CD4-positive, alpha-beta memory T cell (primary cell): ENCODE measurements at regions not wholly inside any gene's neighbourhood (a gene's known extent, or its start where the extent isn't known, plus 50 kb on each side); places are given as distances from the start of the nearest gene placed in this dataset.

Experiments
- CTCF ChIA-PET: fragments of 350-600 bp; sonication (Branson Sonifier 250); formaldehyde crosslinking; loops from one replicate; lab custom pipeline; 2021; ENCODE audit warnings: inconsistent platforms; ENCODE audit not compliant: partially characterized antibody; lab: Charles Lee
- POLR2A ChIA-PET: fragments of 350-600 bp; sonication (Branson Sonifier 250); formaldehyde crosslinking; loops from one replicate; lab custom pipeline; 2021; ENCODE audit not compliant: partially characterized antibody; lab: Charles Lee
- DNase-seq, 5 donors: peaks; one replicate each; pipeline versions ENCODE4 v3.0.0 to v3.0.0-alpha.2; 2020 to 2022; ENCODE audit warnings: mixed read lengths in 1 of 5
- H3K27ac ChIP-seq: one replicate; pipeline ENCODE4 v1.7.0; 2013; ENCODE audit warnings: low read depth, low read length
- H3K27me3 ChIP-seq: 2 replicates; pipeline ENCODE4 v1.7.0; 2013; ENCODE audit warnings: mild to moderate bottlenecking, low read length, moderate library complexity; ENCODE audit not compliant: insufficient read depth
- H3K36me3 ChIP-seq: 2 replicates; pipeline ENCODE4 v1.7.0; 2013; ENCODE audit warnings: mild to moderate bottlenecking, low read length, moderate library complexity; ENCODE audit not compliant: insufficient read depth
- H3K4me1 ChIP-seq: 2 replicates; pipeline ENCODE4 v1.7.0; 2013; ENCODE audit warnings: mild to moderate bottlenecking, low read length, moderate library complexity; ENCODE audit not compliant: insufficient read depth
- H3K4me3 ChIP-seq, 2 donors: one replicate each; pipeline ENCODE4 v1.7.0; 2013; ENCODE audit warnings: low read length in 2 of 2, mild to moderate bottlenecking in 1 of 2
- H3K9me3 ChIP-seq, 2 donors: one replicate each; pipeline ENCODE4 v1.7.0; 2013; ENCODE audit warnings: low read length in 2 of 2, control low read depth in 1 of 2; ENCODE audit not compliant: control insufficient read depth in 1 of 2
- H3K27ac Mint-ChIP-seq, 7 donors: one replicate each; pipeline ENCODE4 v1.8.0; 2020 to 2021; ENCODE audit warnings: mixed read lengths in 7 of 7, mild to moderate bottlenecking in 6 of 7, inconsistent platforms in 3 of 7, moderate library complexity in 3 of 7
- H3K27me3 Mint-ChIP-seq, 2 donors: one replicate each; pipeline ENCODE4 v1.8.0; 2020 to 2021; ENCODE audit warnings: mixed read lengths in 2 of 2
- H3K36me3 Mint-ChIP-seq, 2 donors: one replicate each; pipeline ENCODE4 v1.8.0; 2020 to 2021; ENCODE audit warnings: mixed read lengths in 2 of 2, inconsistent platforms in 1 of 2, mild to moderate bottlenecking in 1 of 2
- H3K4me1 Mint-ChIP-seq, 4 donors: one replicate each; pipeline ENCODE4 v1.8.0; 2020 to 2021; ENCODE audit warnings: mixed read lengths in 4 of 4, mild to moderate bottlenecking in 1 of 4
- H3K4me3 Mint-ChIP-seq, 8 donors: one replicate each; pipeline ENCODE4 v1.8.0; 2020 to 2021; ENCODE audit warnings: mixed read lengths in 8 of 8, mild to moderate bottlenecking in 7 of 8, moderate library complexity in 6 of 8, inconsistent platforms in 3 of 8
- H3K9me3 Mint-ChIP-seq, 8 donors: one replicate each; pipeline ENCODE4 v1.8.0; 2020 to 2021; ENCODE audit warnings: mixed read lengths in 8 of 8, mild to moderate bottlenecking in 5 of 8, inconsistent platforms in 3 of 8, moderate library complexity in 1 of 8
- intact Hi-C: fragments of 100-400 bp; cut with micrococcal nuclease; formaldehyde crosslinking; loops from one replicate; pipeline ENCODE4 v1.15.1; 2023

GRCh38 chr14:34347683-34348082 lies 114.4 kb downstream of the SPTSSA start:
- Mint-ChIP-seq H3K27ac (no peak overlapping the region), H3K9me3 (no peaks in the 10 kb centered on the region), H3K4me1 (peaks cover 0 to 1% (median 0%) of the 10 kb centered on the region in 4 donors), H3K36me3 (no peaks in the 10 kb centered on the region), H3K27me3 (no peaks in the 10 kb centered on the region), H3K4me3 (no peak overlapping the region)
- Histone ChIP-seq H3K4me3 (no peak overlapping the region), H3K9me3 (no peaks in the 10 kb centered on the region), H3K27ac (no peak overlapping the region), H3K36me3 (no peaks in the 10 kb centered on the region), H3K27me3 (no peaks in the 10 kb centered on the region), H3K4me1 (no peaks in the 10 kb centered on the region)
- ChIA-PET POLR2A (no interaction called here), CTCF (no interaction called here)
- intact Hi-C loops = no loop called here
- no peak for DNase-seq

GRCh38 chr14:34345718-34346465 lies 116.1 kb downstream of the SPTSSA start:
- intact Hi-C loops = no loop called here
- POLR2A ChIA-PET = no interaction called here
- H3K27ac ChIP-seq = no peak overlapping the region
- CTCF ChIA-PET = interaction anchor here (0.6 to 2.6 kb wide), 3 partner anchors 14 to 23 kb away, joined by 3 to 12 read pairs (median 7); no protein-coding TSS in a partner anchor
- H3K9me3 ChIP-seq = no peaks in the 10 kb centered on the region
- H3K36me3 ChIP-seq = no peaks in the 10 kb centered on the region
- no peaks in the 10 kb centered on the region for H3K27me3 ChIP-seq
- H3K4me3 ChIP-seq = no peak overlapping the region
- no peaks in the 10 kb centered on the region for H3K4me1 ChIP-seq
- Mint-ChIP-seq H3K27ac (no peak overlapping the region), H3K27me3 (no peaks in the 10 kb centered on the region), H3K4me3 (no peak overlapping the region), H3K4me1 (peaks cover 0 to 1% (median 0%) of the 10 kb centered on the region in 4 donors), H3K9me3 (no peaks in the 10 kb centered on the region), H3K36me3 (no peaks in the 10 kb centered on the region)
- no peak for DNase-seq

DNA sequence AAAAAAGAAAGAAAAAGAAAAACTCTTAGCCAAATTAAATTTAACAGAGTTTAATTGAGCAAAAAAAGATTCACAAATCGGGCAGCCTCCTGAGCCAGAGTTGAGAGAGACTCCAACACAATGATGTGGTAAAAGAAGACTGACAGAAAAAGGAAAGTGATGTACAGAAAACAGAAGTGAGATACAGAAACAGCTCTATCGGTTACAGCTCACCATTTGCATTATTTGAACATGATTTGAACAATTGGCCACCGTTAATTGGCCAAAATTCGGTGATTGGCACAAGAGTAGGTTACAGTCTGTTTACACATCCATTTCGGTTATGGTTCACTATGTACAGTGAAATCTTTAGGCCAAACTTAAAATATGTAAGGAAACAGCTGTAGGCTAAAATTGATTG lies 117.7 kb downstream of the SPTSSA start:
- no peaks in the 10 kb centered on the region for H3K27me3 ChIP-seq
- Mint-ChIP-seq H3K4me3 (no peak overlapping the region), H3K9me3 (no peaks in the 10 kb centered on the region), H3K27me3 (no peaks in the 10 kb centered on the region), H3K27ac (no peak overlapping the region), H3K36me3 (no peaks in the 10 kb centered on the region), H3K4me1 (peaks cover 0 to 1% (median 0%) of the 10 kb centered on the region in 4 donors)
- intact Hi-C loops = no loop called here
- no peak for DNase-seq
- H3K9me3 ChIP-seq = no peaks in the 10 kb centered on the region
- no peaks in the 10 kb centered on the region for H3K4me1 ChIP-seq
- CTCF ChIA-PET = interaction anchor here (0.8 to 2.6 kb wide), 3 partner anchors 10 to 21 kb away, joined by 3 to 12 read pairs (median 7); no protein-coding TSS in a partner anchor
- no peak overlapping the region for H3K4me3 ChIP-seq
- POLR2A ChIA-PET = no interaction called here
- no peaks in the 10 kb centered on the region for H3K36me3 ChIP-seq
- no peak overlapping the region for H3K27ac ChIP-seq

DNA sequence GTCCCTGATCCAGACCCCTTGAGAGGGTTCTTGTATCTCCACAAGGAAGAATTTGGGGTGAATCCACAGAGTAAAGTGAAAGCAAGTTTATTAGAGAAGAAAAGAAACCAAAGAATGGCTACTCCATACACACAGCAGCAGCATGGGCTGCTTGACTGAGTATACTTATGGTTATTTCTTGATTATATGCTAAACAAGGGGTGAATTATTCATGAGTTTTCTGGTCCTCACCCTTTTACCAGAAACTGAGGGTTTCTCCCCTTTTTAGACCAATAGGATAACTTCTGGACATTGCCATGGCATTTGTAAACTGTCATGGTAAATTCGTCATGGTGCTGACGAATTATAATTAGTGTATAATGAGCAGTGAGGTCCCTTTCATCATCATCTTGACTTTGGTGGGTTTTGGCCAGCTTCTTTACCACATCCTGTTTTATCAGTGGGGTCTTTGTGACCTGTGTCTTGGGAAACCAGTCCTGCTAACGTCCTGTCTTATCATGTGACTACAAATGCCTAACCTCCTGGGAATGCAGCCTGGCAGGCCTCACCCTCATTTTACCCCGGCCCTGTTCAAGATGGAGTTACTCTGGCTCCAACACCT lies 121.9 kb downstream of the SPTSSA start:
- intact Hi-C loops = no loop called here
- ChIA-PET CTCF (interaction anchor here (1.3 kb wide), 2 partner anchors 11 to 15 kb away, joined by 3 to 5 read pairs; no protein-coding TSS in a partner anchor), POLR2A (no interaction called here)
- Histone ChIP-seq H3K36me3 (no peaks in the 10 kb centered on the region), H3K27me3 (no peaks in the 10 kb centered on the region), H3K27ac (no peak overlapping the region), H3K4me1 (no peaks in the 10 kb centered on the region), H3K4me3 (no peak overlapping the region), H3K9me3 (no peaks in the 10 kb centered on the region)
- Mint-ChIP-seq H3K4me1 (peaks cover 0 to 4% (median 2%) of the 10 kb centered on the region in 4 donors), H3K27me3 (no peaks in the 10 kb centered on the region), H3K4me3 (no peak overlapping the region), H3K9me3 (no peaks in the 10 kb centered on the region), H3K36me3 (no peaks in the 10 kb centered on the region), H3K27ac (no peak overlapping the region)
- DNase-seq = no peak

DNA sequence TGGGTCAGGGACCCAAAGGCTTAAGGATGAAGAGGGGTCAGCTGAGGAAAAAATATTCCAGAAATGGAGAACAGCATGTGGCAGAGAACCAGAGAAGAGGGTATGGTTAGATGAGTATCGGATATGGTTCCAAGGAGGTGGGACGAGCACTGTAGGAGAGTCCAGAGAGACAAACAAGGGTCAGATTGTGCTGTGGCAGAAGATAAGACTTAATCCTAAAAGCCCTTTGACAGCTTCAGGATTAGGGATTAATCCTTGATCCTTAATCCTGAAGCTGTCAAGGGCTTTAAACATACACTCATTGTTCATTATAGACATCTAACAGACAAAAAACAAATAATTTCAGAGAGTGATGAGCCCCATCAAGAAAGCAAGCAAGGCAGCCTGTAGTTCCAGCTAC lies 124.0 kb downstream of the SPTSSA start:
- Histone ChIP-seq H3K4me1 (no peaks in the 10 kb centered on the region), H3K4me3 (no peak overlapping the region), H3K36me3 (no peaks in the 10 kb centered on the region), H3K9me3 (no peaks in the 10 kb centered on the region), H3K27me3 (no peaks in the 10 kb centered on the region), H3K27ac (no peak overlapping the region)
- Mint-ChIP-seq H3K4me1 (peaks cover 0 to 4% (median under 1%) of the 10 kb centered on the region in 4 donors), H3K4me3 (no peak overlapping the region), H3K36me3 (no peaks in the 10 kb centered on the region), H3K27me3 (no peaks in the 10 kb centered on the region), H3K27ac (no peak overlapping the region), H3K9me3 (no peaks in the 10 kb centered on the region)
- DNase-seq = no peak
- ChIA-PET POLR2A (no interaction called here), CTCF (interaction anchor here (0.6 to 3.0 kb wide), 3 partner anchors 10 to 15 kb away, joined by 3 to 14 read pairs (median 11); no protein-coding TSS in a partner anchor)
- intact Hi-C loops = no loop called here

- Histone ChIP-seq H3K4me1 (no peaks in the 10 kb centered on the region), H3K4me3 (no peak overlapping the region), H3K36me3 (no peaks in the 10 kb centered on the region), H3K9me3 (no peaks in the 10 kb centered on the region), H3K27me3 (no peaks in the 10 kb centered on the region), H3K27ac (no peak overlapping the region)
- no peak for DNase-seq
- ChIA-PET POLR2A (no interaction called here), CTCF (interaction anchor here (1.2 to 3.0 kb wide), 3 partner anchors 8 to 14 kb away, joined by 3 to 14 read pairs (median 11); no protein-coding TSS in a partner anchor)
- Mint-ChIP-seq H3K9me3 (no peaks in the 10 kb centered on the region), H3K4me3 (no peak overlapping the region), H3K27me3 (no peaks in the 10 kb centered on the region), H3K4me1 (peaks cover 5 to 12% (median 5%) of the 10 kb centered on the region in 4 donors), H3K36me3 (no peaks in the 10 kb centered on the region), H3K27ac (no peak overlapping the region)
- intact Hi-C loops = no loop called here
These were observed 125.5 kb downstream of the SPTSSA start for GRCh38 chr14:34336501-34336900.

- Mint-ChIP-seq H3K27ac (peak overlapping the region in 2 of 7 donors; percentile 53 to 76), H3K4me3 (no peak overlapping the region), H3K9me3 (no peaks in the 10 kb centered on the region), H3K4me1 (peaks cover 5 to 14% (median 6%) of the 10 kb centered on the region in 4 donors), H3K27me3 (no peaks in the 10 kb centered on the region), H3K36me3 (no peaks in the 10 kb centered on the region)
- H3K9me3 ChIP-seq = no peaks in the 10 kb centered on the region
- intact Hi-C loops = no loop called here
- H3K27me3 ChIP-seq = no peaks in the 10 kb centered on the region
- no peak for DNase-seq
- no peaks in the 10 kb centered on the region for H3K4me1 ChIP-seq
- H3K36me3 ChIP-seq = no peaks in the 10 kb centered on the region
- H3K27ac ChIP-seq = no peak overlapping the region
- no peak overlapping the region for H3K4me3 ChIP-seq
- ChIA-PET POLR2A (no interaction called here), CTCF (interaction anchor here (1.2 to 2.6 kb wide), 2 partner anchors 11 to 13 kb away, joined by 3 to 11 read pairs; no protein-coding TSS in a partner anchor)
These were observed 126.1 kb downstream of the SPTSSA start for GRCh38 chr14:34335968-34336367.
